Muscle of leg (tissue), 3 donors: ENCODE measurements at regions not wholly inside any gene's neighbourhood (a gene's known extent, or its start where the extent isn't known, plus 50 kb on each side); places are given as distances from the start of the nearest gene placed in this dataset.

ENCODE experiments used
- DNase-seq: peaks from one replicate; pipeline ENCODE4 v3.0.0; 2013
- H3K27ac ChIP-seq: one replicate; pipeline ENCODE4 v1.5.1; 2013; ENCODE audit warnings: mild to moderate bottlenecking, low read length, control low read depth
- H3K27me3 ChIP-seq: one replicate; pipeline ENCODE4 v1.6.1; 2013; ENCODE audit warnings: low read length; ENCODE audit not compliant: control insufficient read depth, insufficient read depth
- H3K36me3 ChIP-seq: one replicate; pipeline ENCODE4 v1.6.1; 2013; ENCODE audit warnings: low read length; ENCODE audit not compliant: control insufficient read depth, insufficient read depth
- H3K4me1 ChIP-seq: one replicate; pipeline ENCODE4 v1.6.1; 2013; ENCODE audit warnings: low read length; ENCODE audit not compliant: control insufficient read depth, insufficient read depth
- H3K4me3 ChIP-seq: one replicate; pipeline ENCODE4 v1.5.1; 2013; ENCODE audit warnings: low read length, control low read depth
- H3K9me3 ChIP-seq: replicated peaks from 2 replicates; pipeline ENCODE4 v1.6.1; 2013; ENCODE audit warnings: low read depth, low read length; ENCODE audit not compliant: control insufficient read depth
- WGBS: methylation state at CpG from one replicate; pipeline ENCODE4 v1.1.5; 2013; ENCODE audit warnings: missing lambda C conversion rate; ENCODE audit not compliant: insufficient coverage; 5-methylcytosine and 5-hydroxymethylcytosine counted together

DNA sequence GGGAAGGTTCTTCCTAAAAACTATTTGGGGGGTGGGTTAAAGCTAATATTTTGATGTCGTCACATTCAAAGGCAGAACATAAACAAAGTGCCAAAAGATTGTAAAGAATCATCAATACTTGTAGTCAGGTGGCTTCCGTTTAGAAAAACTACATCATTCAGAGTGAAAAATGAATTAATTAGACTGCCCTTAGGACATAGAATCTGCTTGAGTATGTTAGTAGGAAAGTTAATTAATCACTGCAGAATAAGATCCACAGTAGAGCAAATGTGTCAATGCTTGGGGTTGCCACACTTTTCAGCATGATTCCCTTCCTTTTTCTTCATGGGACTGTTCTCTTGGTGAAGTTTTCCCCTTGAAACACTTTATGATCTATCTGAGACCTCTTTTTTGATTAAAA, 166.8 kb upstream of the MTNR1B start:
- H3K27ac ChIP-seq = no peak overlapping the region
- no peak overlapping the region for H3K4me3 ChIP-seq
- no peaks in the 10 kb centered on the region for H3K27me3 ChIP-seq
- no peaks in the 10 kb centered on the region for H3K36me3 ChIP-seq
- DNase-seq = no peak
- H3K9me3 ChIP-seq = no peaks in the 10 kb centered on the region
- WGBS = no CpG with 5 or more reads among the region's 2 CpGs
- H3K4me1 ChIP-seq = no peaks in the 10 kb centered on the region

GRCh38 chr11:92803391-92803790, 166.1 kb upstream of the MTNR1B start:
- WGBS = no CpG with 5 or more reads among the region's 1 CpG
- no peaks in the 10 kb centered on the region for H3K36me3 ChIP-seq
- DNase-seq = no peak
- H3K4me3 ChIP-seq = no peak overlapping the region
- H3K4me1 ChIP-seq = no peaks in the 10 kb centered on the region
- H3K27ac ChIP-seq = no peak overlapping the region
- H3K27me3 ChIP-seq = no peaks in the 10 kb centered on the region
- no peaks in the 10 kb centered on the region for H3K9me3 ChIP-seq

- no peak overlapping the region for H3K4me3 ChIP-seq
- WGBS = no CpG with 5 or more reads among the region's 7 CpGs
- H3K9me3 ChIP-seq = no peaks in the 10 kb centered on the region
- H3K4me1 ChIP-seq = no peaks in the 10 kb centered on the region
- no peaks in the 10 kb centered on the region for H3K27me3 ChIP-seq
- no peak for DNase-seq
- H3K27ac ChIP-seq = no peak overlapping the region
- H3K36me3 ChIP-seq = no peaks in the 10 kb centered on the region
Measured at GRCh38 chr11:92804388-92804966, 165.0 kb upstream of the MTNR1B start.

DNA sequence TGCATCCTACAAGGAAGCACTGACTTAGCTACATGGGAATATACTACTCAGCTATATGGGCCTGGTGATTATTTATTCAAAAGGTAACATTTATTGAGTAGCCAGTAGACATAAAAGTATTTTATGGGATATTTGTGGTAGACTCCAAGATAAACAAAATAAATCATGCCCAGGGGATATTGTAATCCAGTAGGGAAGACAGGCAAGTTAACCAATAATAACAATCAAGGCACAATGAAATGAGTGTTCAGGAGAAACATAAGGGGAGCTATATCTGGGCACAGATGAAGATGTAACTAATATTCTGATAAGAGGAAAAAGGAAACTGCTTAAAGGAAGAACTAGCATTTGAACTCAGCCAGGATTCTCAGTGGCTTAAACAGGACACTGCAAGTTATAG, 161.4 kb upstream of the MTNR1B start:
- Histone ChIP-seq H3K27ac (no peak overlapping the region), H3K36me3 (no peaks in the 10 kb centered on the region), H3K9me3 (no peaks in the 10 kb centered on the region), H3K4me3 (no peak overlapping the region), H3K4me1 (no peaks in the 10 kb centered on the region), H3K27me3 (no peaks in the 10 kb centered on the region)
- no peak for DNase-seq

DNA sequence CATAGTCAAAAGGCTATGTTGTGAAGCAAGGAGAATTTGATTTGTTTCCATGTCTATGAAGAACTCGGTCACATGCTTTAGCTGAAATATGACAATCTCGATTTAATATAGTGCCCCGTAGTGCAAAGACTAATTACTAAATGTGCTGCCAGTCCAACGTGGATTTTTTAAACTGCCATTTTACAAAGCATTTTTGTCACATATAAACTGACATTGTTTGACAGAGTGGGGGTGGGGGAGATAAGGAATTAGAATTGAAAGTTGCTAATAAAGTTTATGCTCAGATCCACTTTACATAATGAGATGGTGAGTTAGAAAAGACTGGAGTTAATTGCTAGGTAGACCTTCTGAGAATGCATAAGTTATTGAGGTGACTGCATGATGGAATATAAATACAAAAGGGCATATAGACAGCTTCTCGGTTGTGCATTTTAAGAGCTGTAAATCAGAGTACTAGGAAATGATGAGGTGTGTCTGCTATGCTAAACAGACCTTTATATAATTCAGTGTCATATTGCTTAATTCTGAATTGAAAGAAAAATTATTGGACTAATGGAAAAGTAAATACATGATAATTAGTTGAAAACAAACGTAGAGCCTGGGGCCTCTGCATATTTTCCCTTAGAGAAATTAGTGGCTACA, 158.9 kb upstream of the MTNR1B start:
- no peak for DNase-seq
- H3K9me3 ChIP-seq = no peaks in the 10 kb centered on the region
- H3K27me3 ChIP-seq = no peaks in the 10 kb centered on the region
- no peaks in the 10 kb centered on the region for H3K4me1 ChIP-seq
- no peaks in the 10 kb centered on the region for H3K36me3 ChIP-seq
- no peak overlapping the region for H3K4me3 ChIP-seq
- no CpG with 5 or more reads among the region's 6 CpGs for WGBS
- no peak overlapping the region for H3K27ac ChIP-seq

GRCh38 chr11:92811341-92811740, 158.1 kb upstream of the MTNR1B start:
- Histone ChIP-seq H3K27ac (no peak overlapping the region), H3K27me3 (no peaks in the 10 kb centered on the region), H3K4me1 (no peaks in the 10 kb centered on the region), H3K36me3 (no peaks in the 10 kb centered on the region), H3K4me3 (no peak overlapping the region), H3K9me3 (no peaks in the 10 kb centered on the region)
- WGBS = no CpG with 5 or more reads among the region's 2 CpGs
- no peak for DNase-seq

- DNase-seq = no peak
- no peaks in the 10 kb centered on the region for H3K27me3 ChIP-seq
- H3K9me3 ChIP-seq = no peaks in the 10 kb centered on the region
- no peaks in the 10 kb centered on the region for H3K4me1 ChIP-seq
- H3K36me3 ChIP-seq = no peaks in the 10 kb centered on the region
- no CpG with 5 or more reads among the region's 5 CpGs for WGBS
- H3K27ac ChIP-seq = no peak overlapping the region
- H3K4me3 ChIP-seq = no peak overlapping the region
Measured at GRCh38 chr11:92812841-92813240, 156.6 kb upstream of the MTNR1B start.

DNA sequence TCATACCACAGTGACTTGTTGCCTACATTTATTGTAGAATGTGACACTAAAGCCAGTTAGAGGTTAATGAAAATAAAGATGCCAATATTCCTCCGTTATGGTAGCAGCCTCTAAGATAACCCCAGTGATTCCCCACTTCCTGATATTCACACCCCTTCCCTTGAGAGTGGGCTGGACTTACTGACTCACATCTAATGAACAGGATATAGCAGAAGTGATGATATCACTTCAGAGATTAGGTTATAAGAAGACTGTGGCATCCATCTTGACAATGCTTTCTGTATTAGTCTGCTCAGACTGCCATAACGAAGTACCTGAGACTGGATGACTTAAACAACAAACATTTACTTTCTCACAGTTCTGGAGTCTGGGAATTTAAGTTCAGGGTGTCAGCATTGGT, 149.6 kb upstream of the MTNR1B start:
- Histone ChIP-seq H3K27me3 (no peaks in the 10 kb centered on the region), H3K9me3 (no peaks in the 10 kb centered on the region), H3K4me1 (no peaks in the 10 kb centered on the region), H3K36me3 (no peaks in the 10 kb centered on the region), H3K4me3 (no peak overlapping the region), H3K27ac (no peak overlapping the region)
- DNase-seq = no peak
- no CpG with 5 or more reads among the region's 2 CpGs for WGBS

GRCh38 chr11:92820860-92821259, 148.6 kb upstream of the MTNR1B start:
- Histone ChIP-seq H3K36me3 (no peaks in the 10 kb centered on the region), H3K27me3 (no peaks in the 10 kb centered on the region), H3K4me3 (no peak overlapping the region), H3K27ac (no peak overlapping the region), H3K4me1 (no peaks in the 10 kb centered on the region), H3K9me3 (no peaks in the 10 kb centered on the region)
- no peak for DNase-seq

GRCh38 chr11:92822410-92822809, 147.0 kb upstream of the MTNR1B start:
- Histone ChIP-seq H3K4me3 (no peak overlapping the region), H3K36me3 (no peaks in the 10 kb centered on the region), H3K27ac (no peak overlapping the region), H3K27me3 (no peaks in the 10 kb centered on the region), H3K9me3 (no peaks in the 10 kb centered on the region), H3K4me1 (no peaks in the 10 kb centered on the region)
- no peak for DNase-seq
- WGBS = 95% methylated on average over 2 of the region's 3 CpGs

GRCh38 chr11:92826136-92826535, 143.3 kb upstream of the MTNR1B start:
- H3K4me3 ChIP-seq = no peak overlapping the region
- DNase-seq = no peak
- no peaks in the 10 kb centered on the region for H3K9me3 ChIP-seq
- H3K27me3 ChIP-seq = no peaks in the 10 kb centered on the region
- WGBS = no CpG with 5 or more reads among the region's 1 CpG
- H3K36me3 ChIP-seq = no peaks in the 10 kb centered on the region
- peaks cover 7% of the 10 kb centered on the region for H3K4me1 ChIP-seq
- no peak overlapping the region for H3K27ac ChIP-seq
